GM21526 (cell line): ENCODE measurements at regions not wholly inside any gene's neighbourhood (a gene's known extent, or its start where the extent isn't known, plus 50 kb on each side); places are given as distances from the start of the nearest gene placed in this dataset.

ENCODE experiments used
- ATAC-seq: cut with Tn5 transposase; IDR thresholded peaks from one replicate; pipeline ENCODE4 v1.9.1; 2021; ENCODE audit warnings: moderate library complexity; ENCODE audit not compliant: unreplicated experiment, low FRiP score

GRCh38 chr10:36711361-36711760 is 414.0 kb upstream of the ANKRD30A start:
- ATAC-seq = no peak

- ATAC-seq = no peak
Observed at GRCh38 chr10:36704124-36704523, 421.3 kb upstream of the ANKRD30A start.

- ATAC-seq = no peak
Observed at GRCh38 chr10:36703179-36703578, 422.2 kb upstream of the ANKRD30A start.

- ATAC-seq = no peak
Observed at GRCh38 chr10:36700123-36700522, 425.3 kb upstream of the ANKRD30A start.

DNA sequence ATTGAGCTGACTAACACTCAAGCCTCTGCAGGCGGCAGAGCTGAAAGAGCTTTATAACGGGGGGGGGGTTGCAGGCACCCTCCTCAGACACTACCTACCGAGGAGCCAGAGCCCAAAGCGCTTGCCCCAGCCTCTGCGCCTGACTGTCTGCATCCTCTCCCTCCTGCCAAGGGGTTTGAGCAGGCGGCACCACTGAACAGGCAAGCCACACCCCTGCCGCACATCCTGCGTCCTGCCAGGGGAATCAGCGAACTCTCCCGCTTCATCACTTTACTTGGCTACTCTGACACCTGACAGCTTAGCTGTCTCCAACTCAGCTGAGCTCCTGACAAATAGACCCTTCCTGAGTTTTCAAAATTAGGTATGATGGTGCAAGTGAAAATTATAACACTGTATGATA is 432.6 kb upstream of the ANKRD30A start:
- no peak for ATAC-seq

DNA sequence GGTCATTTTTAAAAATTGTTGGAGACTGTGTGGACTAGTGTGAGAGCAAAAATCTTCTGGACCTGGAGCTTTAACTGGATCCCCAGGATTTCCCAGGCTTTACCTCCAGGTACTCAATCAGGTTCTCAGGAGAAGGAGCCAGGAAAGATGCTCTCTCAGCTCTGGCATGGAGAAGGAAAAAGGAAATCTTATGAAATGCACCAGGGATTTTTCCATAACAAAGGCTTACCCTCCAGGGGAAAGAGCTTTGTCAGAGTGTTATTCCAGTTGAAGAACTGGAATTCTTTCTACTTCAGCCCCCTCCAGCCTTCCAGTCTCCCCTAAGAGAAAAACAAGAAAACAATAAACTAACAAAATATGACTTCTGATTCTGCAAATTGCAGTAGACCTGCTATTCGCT is 436.7 kb upstream of the ANKRD30A start:
- no peak for ATAC-seq

GRCh38 chr10:36683421-36683820 is 442.0 kb upstream of the ANKRD30A start:
- no peak for ATAC-seq

- no peak for ATAC-seq
Observed at GRCh38 chr10:36681751-36682632, 443.4 kb upstream of the ANKRD30A start.

GRCh38 chr10:36679554-36679953 is 445.8 kb upstream of the ANKRD30A start:
- no peak for ATAC-seq

GRCh38 chr10:36677431-36677768 is 448.0 kb upstream of the ANKRD30A start:
- no peak for ATAC-seq

DNA sequence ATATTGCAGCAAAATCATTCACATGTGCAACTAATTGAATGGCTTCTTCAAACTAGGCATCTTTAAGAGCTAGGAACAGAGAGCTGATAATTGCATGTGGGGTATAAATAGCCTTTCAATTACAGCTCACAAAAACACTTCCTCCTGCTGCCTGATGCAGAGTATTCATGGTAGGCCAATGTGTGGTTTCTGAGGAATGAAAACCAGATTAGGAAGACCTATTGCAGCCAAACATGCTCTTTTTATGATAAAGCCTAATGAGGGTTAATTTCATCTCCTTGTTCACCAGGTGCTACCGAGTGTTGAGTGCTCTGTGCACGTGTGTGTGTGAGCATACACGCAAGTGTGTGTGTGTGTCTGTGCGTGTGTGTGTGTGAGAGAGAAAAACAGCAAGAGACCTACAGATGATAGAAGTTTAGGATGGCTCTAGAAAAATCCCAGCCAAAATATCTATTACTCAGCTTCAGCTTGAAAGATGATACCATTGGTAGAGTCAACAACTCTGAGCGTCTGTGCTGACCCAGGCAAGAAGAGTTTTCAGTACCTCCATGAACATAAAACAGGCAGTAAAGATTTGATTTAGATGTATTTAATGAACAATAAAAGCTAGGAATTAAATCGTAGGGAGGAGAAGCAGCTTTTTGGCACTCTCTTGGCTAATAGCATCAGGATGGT is 448.5 kb upstream of the ANKRD30A start:
- no peak for ATAC-seq

DNA sequence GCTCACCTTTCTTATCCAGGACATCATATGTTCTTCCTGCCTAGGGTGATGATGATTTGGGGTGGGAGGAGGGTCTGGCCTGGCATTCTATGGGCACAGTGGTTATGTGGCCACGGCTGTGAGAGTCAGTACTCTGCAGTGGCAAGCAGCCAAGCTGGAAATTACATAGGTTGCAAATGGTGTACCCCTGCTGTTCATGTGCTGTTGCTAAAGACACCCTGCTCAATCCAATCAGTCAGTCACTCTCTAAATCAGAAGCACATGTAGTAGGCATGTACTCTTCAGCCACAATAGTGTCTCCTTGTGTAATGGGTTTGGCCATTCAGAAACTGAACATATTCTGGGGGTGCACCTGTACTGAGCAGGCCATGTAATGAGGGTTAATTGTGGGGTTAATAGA is 449.1 kb upstream of the ANKRD30A start:
- ATAC-seq = no peak

DNA sequence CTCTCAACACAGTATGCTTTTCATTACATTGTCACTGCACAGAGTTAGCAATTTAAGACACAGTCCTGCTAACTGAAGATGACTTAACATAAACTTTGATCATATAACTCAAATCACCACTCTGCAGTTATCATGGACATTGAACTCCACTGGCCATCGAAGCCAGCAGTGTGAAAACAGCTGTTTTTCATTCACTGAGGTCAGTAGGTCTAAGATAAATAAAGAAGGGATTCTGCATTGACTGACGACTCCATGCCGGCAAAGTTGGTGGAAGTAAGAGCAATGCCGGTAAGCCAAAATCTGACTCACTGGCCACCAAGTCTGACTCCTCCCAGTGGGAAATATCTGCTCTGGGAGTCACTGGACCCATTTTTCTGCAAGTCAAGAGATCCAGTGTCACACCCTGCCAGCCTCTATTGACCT is 449.9 kb upstream of the ANKRD30A start:
- no peak for ATAC-seq

GRCh38 chr10:36671607-36672006 is 453.8 kb upstream of the ANKRD30A start:
- no peak for ATAC-seq

GRCh38 chr10:36670621-36671402 is 454.6 kb upstream of the ANKRD30A start:
- ATAC-seq = no peak

GRCh38 chr10:36669615-36670352 is 455.6 kb upstream of the ANKRD30A start:
- no peak for ATAC-seq

GRCh38 chr10:36666451-36666850 is 458.9 kb upstream of the ANKRD30A start:
- ATAC-seq = no peak

- no peak for ATAC-seq
Observed at GRCh38 chr10:36662571-36662970, 462.8 kb upstream of the ANKRD30A start.

- no peak for ATAC-seq
Observed at GRCh38 chr10:36650274-36650673, 475.1 kb upstream of the ANKRD30A start.

DNA sequence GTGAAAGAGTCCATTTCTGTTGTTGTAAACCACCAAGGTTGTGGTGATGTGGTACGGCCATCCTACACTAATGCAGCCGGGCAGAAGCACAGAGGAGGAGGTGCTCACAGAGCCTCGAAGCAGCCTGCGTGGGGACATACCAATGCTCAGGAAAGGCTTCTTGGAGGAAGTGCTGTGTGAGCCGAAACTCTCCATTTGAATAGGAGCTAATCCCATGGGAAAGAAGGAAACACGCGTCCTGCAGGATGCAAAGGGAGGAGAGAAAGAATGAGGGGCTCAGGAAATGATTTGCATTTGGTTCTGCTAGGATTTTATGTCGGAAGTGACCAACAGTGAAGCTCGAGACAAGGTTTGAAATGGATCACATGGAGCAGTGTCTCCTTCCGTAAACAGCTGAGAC is 477.9 kb upstream of the ANKRD30A start:
- no peak for ATAC-seq

DNA sequence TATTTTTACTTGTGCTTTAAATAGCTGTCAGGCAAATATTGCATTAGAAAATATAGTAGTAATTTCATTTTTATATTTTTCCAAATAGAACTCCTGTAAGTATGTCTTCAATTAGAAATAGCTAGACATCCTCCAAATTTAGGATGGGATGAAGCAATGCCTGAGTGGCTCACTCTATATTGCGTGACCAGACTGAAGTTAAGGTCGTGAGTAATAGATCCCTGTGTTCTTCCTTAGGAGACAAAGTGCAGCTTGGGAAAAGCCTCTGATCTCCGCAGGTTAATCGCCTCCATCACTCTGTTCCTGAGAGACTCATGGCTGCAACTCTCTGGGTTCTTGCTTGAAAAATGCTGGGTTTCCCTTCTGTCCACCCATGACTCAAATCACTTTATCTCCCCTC is 484.8 kb upstream of the ANKRD30A start:
- ATAC-seq = no peak
